GM12891 (cell line): ENCODE measurements at regions not wholly inside any gene's neighbourhood (a gene's known extent, or its start where the extent isn't known, plus 50 kb on each side); places are given as distances from the start of the nearest gene placed in this dataset.
A peak's percentile ranks its signal among the peaks of the same experiment; 100 is the strongest.

Experiments used
- DNase-seq: peaks from one replicate; pipeline ENCODE4 v3.0.0; 2011; ENCODE audit warnings: low spot score; ENCODE audit not compliant: insufficient read length
- FAIRE-seq: peaks from 2 replicates; lab custom pipeline; 2011; peaks lifted over from hg19 to GRCh38; lab: Jason Lieb, UNC
- PAX5 ChIP-seq: IDR thresholded peaks from 2 replicates; pipeline ENCODE4 v1.6.1; 2011; ENCODE audit warnings: low read length, moderate library complexity, mild to moderate bottlenecking; ENCODE audit not compliant: insufficient read depth, severe bottlenecking
- POLR2A ChIP-seq: IDR thresholded peaks from 2 replicates; pipeline ENCODE4 v1.6.1; 2011; ENCODE audit warnings: low read depth, low read length, control low read depth
- POLR2AphosphoS5 ChIP-seq: IDR thresholded peaks from 2 replicates; pipeline ENCODE4 v1.6.1; 2011; ENCODE audit warnings: low read depth, low read length, control low read depth
- POU2F2 ChIP-seq: IDR thresholded peaks from 2 replicates; pipeline ENCODE4 v1.6.1; 2011; ENCODE audit warnings: low read depth, mild to moderate bottlenecking, control low read depth, low read length, moderate library complexity
- SPI1 ChIP-seq: IDR thresholded peaks from 2 replicates; pipeline ENCODE4 v1.6.1; 2011; ENCODE audit warnings: low read depth, low read length, control low read depth
- TAF1 ChIP-seq: IDR thresholded peaks from 2 replicates; pipeline ENCODE4 v1.6.1; 2011; ENCODE audit warnings: low read depth, low read length, control low read depth

GRCh38 chr10:64215088-64215487, 693.9 kb downstream of the REEP3 start:
- no peak for DNase-seq
- no peak for FAIRE-seq

GRCh38 chr10:64219271-64220025, 698.2 kb downstream of the REEP3 start:
- TF ChIP-seq POLR2A (no peak), PAX5 (no peak), POLR2AphosphoS5 (no peak), TAF1 (no peak), POU2F2 (no peak)
- no peak for FAIRE-seq
- DNase-seq: no peak

More at GRCh38 chr10:64215088-64215487, 693.9 kb downstream of the REEP3 start:
- TF ChIP-seq SPI1: no peak
- TF ChIP-seq PAX5: no peak
- TF ChIP-seq TAF1: no peak
- TF ChIP-seq POLR2AphosphoS5: no peak
- TF ChIP-seq POU2F2: no peak
- TF ChIP-seq POLR2A: no peak

- FAIRE-seq (no peak), DNase-seq (no peak)
- TF ChIP-seq POLR2AphosphoS5 (no peak), TAF1 (no peak), SPI1 (no peak), PAX5 (no peak), POLR2A (no peak), POU2F2 (no peak)
Observed at GRCh38 chr10:64234489-64234888, 713.3 kb downstream of the REEP3 start.

GRCh38 chr10:64257704-64258103, 736.5 kb downstream of the REEP3 start:
- DNase-seq: no peak
- TF ChIP-seq TAF1: no peak
- TF ChIP-seq SPI1: peak; percentile 64
- FAIRE-seq: no peak

- DNase-seq (no peak), FAIRE-seq (peak; percentile 55)
- TF ChIP-seq TAF1: no peak
- TF ChIP-seq PAX5: no peak
- no peak for TF ChIP-seq POLR2A
Observed at GRCh38 chr10:64261092-64261491, 739.9 kb downstream of the REEP3 start.

GRCh38 chr10:64261676-64262075, 740.5 kb downstream of the REEP3 start:
- TF ChIP-seq SPI1: no peak
- TF ChIP-seq POLR2A: no peak
- TF ChIP-seq PAX5: no peak
- no peak for TF ChIP-seq TAF1
- no peak for TF ChIP-seq POU2F2
- no peak for TF ChIP-seq POLR2AphosphoS5
- no peak for FAIRE-seq

GRCh38 chr10:64265961-64266360, 744.8 kb downstream of the REEP3 start:
- DNase-seq (no peak), FAIRE-seq (no peak)
- TF ChIP-seq POLR2A: no peak
- TF ChIP-seq POU2F2: no peak

More at GRCh38 chr10:64261676-64262075, 740.5 kb downstream of the REEP3 start:
- DNase-seq: no peak

GRCh38 chr10:64271508-64271907, 750.3 kb downstream of the REEP3 start:
- TF ChIP-seq POLR2A (no peak), PAX5 (no peak), TAF1 (no peak), SPI1 (no peak), POLR2AphosphoS5 (no peak), POU2F2 (no peak)
- no peak for FAIRE-seq
- no peak for DNase-seq

GRCh38 chr10:64271983-64272382, 750.8 kb downstream of the REEP3 start:
- TF ChIP-seq POU2F2: no peak
- TF ChIP-seq TAF1: no peak
- TF ChIP-seq POLR2AphosphoS5: no peak
- TF ChIP-seq POLR2A: no peak
- TF ChIP-seq PAX5: no peak
- TF ChIP-seq SPI1: no peak
- FAIRE-seq (no peak), DNase-seq (no peak)

GRCh38 chr10:64275001-64275400, 753.8 kb downstream of the REEP3 start:
- TF ChIP-seq POU2F2: no peak
- no peak for TF ChIP-seq TAF1
- TF ChIP-seq SPI1: no peak
- no peak for TF ChIP-seq POLR2AphosphoS5
- TF ChIP-seq POLR2A: no peak
- no peak for TF ChIP-seq PAX5
- FAIRE-seq: no peak
- no peak for DNase-seq
